ENCODE measurements at regions not wholly inside any gene's neighbourhood (a gene's known extent, or its start where the extent isn't known, plus 50 kb on each side); places are given as distances from the start of the nearest gene placed in this dataset.
"Not testable (repeated sequence)": the region's sequence is repeated elsewhere in the genome, so short reads cannot be mapped to it uniquely, and the experiment has no call there.

DNA sequence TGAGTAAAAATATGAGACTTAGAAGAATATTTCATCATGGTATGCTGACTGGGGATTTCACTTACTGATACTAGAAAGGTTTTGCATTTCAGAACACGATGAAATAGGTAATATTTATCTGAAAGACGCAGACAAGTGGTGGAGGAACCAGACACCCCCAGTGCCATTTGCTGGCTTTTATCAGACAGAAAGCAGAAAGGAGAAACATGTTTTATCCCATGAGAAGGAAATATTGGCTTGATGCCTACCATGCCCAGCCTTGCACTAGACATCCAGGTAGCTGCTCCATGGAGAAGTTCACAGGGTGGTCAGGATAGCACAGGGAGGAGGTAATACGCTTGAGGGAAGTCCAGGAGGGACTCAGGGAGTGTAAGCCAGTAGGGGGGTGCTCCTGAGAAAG, 258.9 kb upstream of the PLGLB2 start:
- TF ChIP-seq, protein P1, sequence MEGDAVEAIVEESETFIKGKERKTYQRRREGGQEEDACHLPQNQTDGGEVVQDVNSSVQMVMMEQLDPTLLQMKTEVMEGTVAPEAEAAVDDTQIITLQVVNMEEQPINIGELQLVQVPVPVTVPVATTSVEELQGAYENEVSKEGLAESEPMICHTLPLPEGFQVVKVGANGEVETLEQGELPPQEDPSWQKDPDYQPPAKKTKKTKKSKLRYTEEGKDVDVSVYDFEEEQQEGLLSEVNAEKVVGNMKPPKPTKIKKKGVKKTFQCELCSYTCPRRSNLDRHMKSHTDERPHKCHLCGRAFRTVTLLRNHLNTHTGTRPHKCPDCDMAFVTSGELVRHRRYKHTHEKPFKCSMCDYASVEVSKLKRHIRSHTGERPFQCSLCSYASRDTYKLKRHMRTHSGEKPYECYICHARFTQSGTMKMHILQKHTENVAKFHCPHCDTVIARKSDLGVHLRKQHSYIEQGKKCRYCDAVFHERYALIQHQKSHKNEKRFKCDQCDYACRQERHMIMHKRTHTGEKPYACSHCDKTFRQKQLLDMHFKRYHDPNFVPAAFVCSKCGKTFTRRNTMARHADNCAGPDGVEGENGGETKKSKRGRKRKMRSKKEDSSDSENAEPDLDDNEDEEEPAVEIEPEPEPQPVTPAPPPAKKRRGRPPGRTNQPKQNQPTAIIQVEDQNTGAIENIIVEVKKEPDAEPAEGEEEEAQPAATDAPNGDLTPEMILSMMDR (IDR thresholded peaks at IDR 0.05), result not testable (repeated sequence)
- not testable (repeated sequence) for TF ChIP-seq POLR2A (IDR thresholded peaks at IDR 0.05)

Data from lower leg skin (tissue), 3 donors.